Right cardiac atrium (tissue), 5 donors: ENCODE measurements at regions not wholly inside any gene's neighbourhood (a gene's known extent, or its start where the extent isn't known, plus 50 kb on each side); places are given as distances from the start of the nearest gene placed in this dataset.

Experiments used
- ATAC-seq, 2 donors: fragments of 200-7000 bp; cut with Tn5 transposase; one replicate each; pipeline versions ENCODE4 v1.8.0 to v1.9.1; 2020; ENCODE audit warnings: moderate library complexity in 2 of 2, mild to moderate bottlenecking in 1 of 2
- DNase-seq, 3 donors: peaks; one replicate each; pipeline ENCODE4 v3.0.0-alpha.2; 2020
- H3K27ac ChIP-seq: one replicate; pipeline ENCODE4 v1.5.1; 2013; ENCODE audit warnings: mild to moderate bottlenecking, low read length, control low read depth, moderate library complexity
- H3K27me3 ChIP-seq: one replicate; pipeline ENCODE4 v1.6.1; 2013; ENCODE audit not compliant: control insufficient read depth, insufficient read depth
- H3K4me1 ChIP-seq: one replicate; pipeline ENCODE4 v1.6.1; 2013; ENCODE audit warnings: low read length; ENCODE audit not compliant: control insufficient read depth, insufficient read depth
- H3K4me3 ChIP-seq: one replicate; pipeline ENCODE4 v1.5.1; 2013; ENCODE audit warnings: low read length, control low read depth
- H3K9me3 ChIP-seq: one replicate; pipeline ENCODE4 v1.6.1; 2013; ENCODE audit warnings: low read length; ENCODE audit not compliant: control insufficient read depth
- WGBS: extraction: QIAGEN DNeasy Blood & Tissue Kit; methylation state at CpG from one replicate; pipeline ENCODE4 v1.1.7; 2013; 5-methylcytosine and 5-hydroxymethylcytosine counted together
- intact Hi-C, 4 donors: fragments of 100-400 bp; cut with DNase I; formaldehyde crosslinking; loops; one replicate each; pipeline versions ENCODE4 v1.11.0 to v1.14.0; 2022 to 2023
- donor health status: healthy with polysubstance abuse.
- donor health status: DM: no; HTN: yes; CAD: no.
- donor health status: DM: no; HTN: no; CAD: no.
- donor health status: DM: no; HTN: yes; CAD: no; lungs with severe emphysema.
- donor health status: DM: yes; HTN: yes; CAD: no.

DNA sequence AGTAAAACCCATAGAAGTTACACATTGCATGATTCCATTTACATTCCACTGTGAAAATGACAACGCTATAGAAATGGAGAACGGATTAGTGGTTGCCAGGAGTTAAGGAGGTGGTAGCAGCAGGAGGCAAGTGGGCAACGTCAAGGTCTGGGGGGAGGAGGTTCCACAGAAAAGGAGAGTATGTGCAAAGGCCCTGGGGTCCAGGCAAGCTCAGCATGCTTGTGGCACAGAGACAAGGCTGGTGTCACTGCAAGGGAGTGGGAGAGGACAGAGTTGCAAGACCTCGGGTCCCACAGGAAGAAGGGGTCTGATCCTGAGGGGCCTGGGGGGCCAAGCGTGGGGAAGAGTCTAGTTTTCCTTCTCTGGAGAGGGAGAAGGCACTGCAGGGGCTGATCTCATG is 240.8 kb downstream of the MN1 start:
- intact Hi-C loops: no loop called here
- Histone ChIP-seq H3K4me1 (no peaks in the 10 kb centered on the region), H3K27ac (no peak overlapping the region), H3K4me3 (no peak overlapping the region), H3K9me3 (no peaks in the 10 kb centered on the region), H3K27me3 (no peaks in the 10 kb centered on the region)
- DNase-seq (no peak), ATAC-seq (no peak)
- 85% methylated on average over 5 of the region's 5 CpGs for WGBS

DNA sequence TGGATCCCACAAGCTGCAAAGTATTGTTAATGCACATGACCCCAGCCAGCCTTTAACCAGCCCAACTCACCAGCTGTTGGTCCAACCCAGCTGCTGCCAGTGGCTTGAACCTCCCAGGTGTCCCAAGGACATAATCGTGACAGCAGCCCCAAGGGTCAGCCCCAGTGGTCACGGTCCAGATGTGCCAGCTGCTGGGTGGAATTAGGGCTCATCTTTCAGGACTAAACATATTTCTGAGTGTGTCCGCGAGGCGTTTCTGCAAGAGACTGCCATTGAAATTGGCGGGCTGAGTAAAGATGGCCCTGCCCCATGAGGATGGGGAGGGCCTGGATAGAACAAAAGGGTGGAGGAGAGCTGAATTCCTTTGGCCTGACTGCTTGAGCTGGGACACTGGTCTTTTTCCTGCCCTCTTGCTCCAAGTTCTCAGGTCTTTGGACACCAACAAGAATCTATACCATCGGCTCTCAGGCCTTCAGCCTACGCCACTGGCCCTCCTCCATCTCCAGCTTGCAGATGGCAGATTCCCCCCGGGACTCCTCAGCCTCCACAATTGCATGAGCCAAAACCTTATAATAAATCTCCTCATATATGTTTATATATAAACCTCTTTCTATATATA is 240.2 kb downstream of the MN1 start:
- WGBS: 60% methylated on average over 9 of the region's 9 CpGs
- no peaks in the 10 kb centered on the region for H3K9me3 ChIP-seq
- ATAC-seq: peak in 1 of 2 donors; percentile 69
- no peak for DNase-seq
- no peak overlapping the region for H3K4me3 ChIP-seq
- intact Hi-C loops: no loop called here
- no peak overlapping the region for H3K27ac ChIP-seq
- no peaks in the 10 kb centered on the region for H3K27me3 ChIP-seq
- H3K4me1 ChIP-seq: no peaks in the 10 kb centered on the region

DNA sequence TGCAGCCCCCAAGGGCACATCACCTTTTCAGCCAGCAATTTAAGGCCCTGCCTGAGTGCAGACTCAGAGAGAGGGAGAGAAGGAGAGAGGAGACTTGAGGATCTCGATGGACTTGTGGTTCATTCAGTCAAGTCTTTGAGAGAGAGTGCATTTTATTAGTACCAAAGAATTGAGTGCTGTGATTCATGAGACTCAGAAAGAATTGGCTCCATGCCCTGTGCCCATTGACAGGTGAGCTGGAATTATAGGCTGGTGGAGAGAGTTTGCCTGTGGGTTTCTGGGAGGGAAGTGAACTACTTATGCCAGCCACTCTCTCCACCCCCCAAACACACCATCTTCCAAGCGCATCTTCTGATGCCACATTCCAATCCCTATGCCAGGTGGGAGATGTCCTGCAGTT is 236.8 kb downstream of the MN1 start:
- H3K9me3 ChIP-seq: no peaks in the 10 kb centered on the region
- H3K4me3 ChIP-seq: no peak overlapping the region
- intact Hi-C loops: no loop called here
- H3K4me1 ChIP-seq: no peaks in the 10 kb centered on the region
- no peaks in the 10 kb centered on the region for H3K27me3 ChIP-seq
- ATAC-seq (no peak), DNase-seq (no peak)
- H3K27ac ChIP-seq: no peak overlapping the region
- WGBS: 97% methylated on average over 2 of the region's 2 CpGs

DNA sequence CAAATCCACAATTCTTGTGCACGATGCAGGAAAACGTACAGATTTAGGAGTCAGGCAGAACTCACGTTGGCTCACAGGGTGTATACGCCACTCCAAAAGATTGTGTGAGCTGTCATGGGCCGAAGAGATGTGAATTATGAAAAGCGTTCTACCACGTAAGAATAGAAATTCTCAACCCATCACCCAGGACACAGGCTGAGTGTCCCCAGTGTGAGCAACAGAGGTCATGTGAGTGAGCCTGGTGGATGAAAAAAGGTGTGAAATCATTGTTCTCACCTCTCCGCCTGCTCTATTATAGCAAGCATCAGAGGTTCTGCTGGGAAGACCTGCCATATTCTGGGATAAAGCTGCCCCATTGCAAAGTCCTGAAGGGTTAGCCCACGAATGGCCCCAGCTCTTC is 235.0 kb downstream of the MN1 start:
- no peak overlapping the region for H3K27ac ChIP-seq
- no peak for ATAC-seq
- no peaks in the 10 kb centered on the region for H3K4me1 ChIP-seq
- no peaks in the 10 kb centered on the region for H3K27me3 ChIP-seq
- H3K4me3 ChIP-seq: no peak overlapping the region
- intact Hi-C loops: no loop called here
- no peaks in the 10 kb centered on the region for H3K9me3 ChIP-seq
- 90% methylated on average over 9 of the region's 9 CpGs for WGBS
- no peak for DNase-seq

DNA sequence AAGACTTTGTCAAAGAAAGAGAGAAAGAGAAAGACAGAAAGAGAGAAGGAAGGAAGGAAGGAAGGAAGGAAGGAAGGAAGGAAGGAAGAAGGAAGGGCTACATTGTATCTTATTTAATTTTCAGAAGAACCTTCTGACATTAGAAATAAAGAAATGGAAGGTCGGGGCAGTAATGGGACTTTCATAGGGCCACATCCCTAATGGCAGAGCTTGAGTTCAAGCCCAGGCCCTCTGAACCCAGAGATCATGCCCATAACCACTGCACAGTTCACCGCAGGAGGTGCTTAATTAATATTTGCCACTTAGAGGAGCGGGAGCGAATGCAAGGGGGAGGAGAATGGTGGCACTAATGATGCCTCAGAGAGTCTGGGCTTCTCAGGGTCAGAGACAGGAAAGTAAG is 233.3 kb downstream of the MN1 start:
- Histone ChIP-seq H3K27ac (no peak overlapping the region), H3K27me3 (no peaks in the 10 kb centered on the region), H3K4me1 (no peaks in the 10 kb centered on the region), H3K4me3 (no peak overlapping the region), H3K9me3 (peaks cover 2% of the 10 kb centered on the region)
- ATAC-seq (no peak), DNase-seq (no peak)
- 90% methylated on average over 4 of the region's 4 CpGs for WGBS
- intact Hi-C loops: no loop called here

DNA sequence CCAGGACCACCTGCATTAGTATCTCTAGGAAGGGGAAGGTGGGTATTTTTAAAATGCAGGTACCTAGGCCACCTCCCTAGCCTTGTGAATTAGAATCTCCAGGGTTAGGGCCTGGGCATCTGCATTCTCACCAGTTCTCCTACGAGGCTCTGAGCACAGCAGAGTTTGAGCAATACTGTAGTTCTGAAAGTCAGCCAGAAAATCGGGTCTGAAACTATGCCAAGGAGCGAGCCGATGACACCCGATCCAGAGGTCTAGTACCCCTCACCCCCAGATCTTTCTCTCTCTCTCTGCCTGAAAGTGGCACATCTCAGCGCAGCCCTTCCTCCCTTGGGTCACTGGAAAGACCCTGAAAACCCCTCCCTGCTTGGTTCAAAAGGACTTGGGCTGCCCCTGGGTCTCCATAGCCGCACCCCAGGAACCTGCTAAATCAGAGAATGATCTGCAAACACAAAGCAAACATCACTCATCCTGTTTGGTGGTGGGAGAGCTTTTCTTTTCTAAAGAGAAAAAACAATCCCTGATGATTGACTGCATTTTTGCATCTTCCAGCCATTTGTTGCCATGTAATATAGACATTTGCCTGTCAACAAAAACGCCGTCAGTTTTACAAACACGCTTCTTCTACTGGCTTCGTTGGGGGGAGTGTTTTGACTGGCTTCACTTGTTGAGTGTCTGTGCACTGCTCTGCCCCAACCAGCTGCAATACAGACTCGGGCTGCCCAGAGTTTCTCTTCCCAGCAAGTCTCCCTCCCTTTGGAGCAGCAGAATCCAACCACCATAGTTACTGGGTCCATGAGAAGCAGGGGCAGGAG is 229.9 kb downstream of the MN1 start:
- no peaks in the 10 kb centered on the region for H3K4me1 ChIP-seq
- intact Hi-C loops: no loop called here
- H3K9me3 ChIP-seq: peaks cover 2% of the 10 kb centered on the region
- no peaks in the 10 kb centered on the region for H3K27me3 ChIP-seq
- ATAC-seq (no peak), DNase-seq (no peak)
- H3K27ac ChIP-seq: no peak overlapping the region
- WGBS: 54% methylated on average over 12 of the region's 12 CpGs
- H3K4me3 ChIP-seq: no peak overlapping the region

DNA sequence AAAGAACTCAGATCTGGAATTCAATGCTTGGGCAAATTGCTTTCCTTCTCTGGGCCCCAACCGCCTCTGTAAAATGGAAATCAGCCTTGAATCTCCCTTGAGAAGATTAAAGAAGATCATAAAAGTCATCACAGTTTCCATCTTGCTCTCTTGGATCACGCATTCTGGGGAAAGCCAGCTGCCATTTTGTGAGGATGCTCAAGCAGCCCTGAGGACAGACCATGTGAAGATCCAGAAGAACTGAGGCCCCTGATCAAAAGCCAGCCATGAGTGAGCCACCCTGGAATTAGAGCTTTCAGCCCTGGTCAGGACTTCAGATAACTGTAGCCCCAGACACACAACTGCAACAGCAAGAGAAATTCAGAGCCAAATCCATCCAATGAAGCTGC is 229.3 kb downstream of the MN1 start:
- H3K27me3 ChIP-seq: no peaks in the 10 kb centered on the region
- intact Hi-C loops: no loop called here
- H3K9me3 ChIP-seq: peaks cover 2% of the 10 kb centered on the region
- WGBS: 97% methylated on average over 2 of the region's 2 CpGs
- H3K4me1 ChIP-seq: no peaks in the 10 kb centered on the region
- no peak for DNase-seq
- H3K27ac ChIP-seq: no peak overlapping the region
- no peak for ATAC-seq
- no peak overlapping the region for H3K4me3 ChIP-seq

DNA sequence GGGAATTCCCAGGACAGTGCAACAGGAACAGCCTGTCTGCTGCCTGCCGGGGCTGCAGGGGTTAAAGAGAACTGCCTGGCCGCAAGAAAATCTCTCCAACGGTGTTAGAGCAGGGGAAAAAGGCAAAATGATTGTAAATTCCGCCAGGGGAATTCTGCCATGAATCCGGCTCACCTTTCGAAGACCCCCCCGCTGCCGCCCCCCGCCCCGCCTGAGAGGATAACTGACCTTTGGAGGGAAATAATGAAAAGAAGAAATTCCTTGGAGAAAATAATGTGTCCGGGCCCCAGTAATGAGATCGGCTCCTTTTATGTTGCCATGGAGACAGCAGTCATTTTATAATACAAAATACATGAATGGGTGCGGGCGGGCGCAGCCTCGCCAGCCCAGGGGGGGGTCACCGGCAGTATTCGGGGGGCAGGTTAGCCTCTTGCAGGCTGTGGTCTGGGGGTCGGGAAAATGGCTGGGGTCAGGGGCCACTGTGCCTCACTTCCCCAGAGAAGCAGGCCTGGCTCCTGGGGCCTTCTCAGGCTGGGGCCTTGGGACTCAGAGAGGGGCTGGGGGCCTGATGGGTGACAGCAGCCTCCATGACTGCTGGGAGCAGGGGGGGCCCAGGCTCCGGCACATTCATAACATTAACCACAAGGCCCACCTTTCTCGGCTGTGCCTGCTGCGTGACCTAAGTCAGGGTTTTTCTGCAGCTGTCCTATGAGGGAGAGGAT is 228.1 kb downstream of the MN1 start:
- ATAC-seq: no peak
- intact Hi-C loops: no loop called here
- WGBS: 34% methylated on average over 22 of the region's 22 CpGs
- Histone ChIP-seq H3K4me1 (no peaks in the 10 kb centered on the region), H3K27me3 (no peaks in the 10 kb centered on the region), H3K27ac (no peak overlapping the region), H3K9me3 (peaks cover 2% of the 10 kb centered on the region), H3K4me3 (no peak overlapping the region)
- no peak for DNase-seq

DNA sequence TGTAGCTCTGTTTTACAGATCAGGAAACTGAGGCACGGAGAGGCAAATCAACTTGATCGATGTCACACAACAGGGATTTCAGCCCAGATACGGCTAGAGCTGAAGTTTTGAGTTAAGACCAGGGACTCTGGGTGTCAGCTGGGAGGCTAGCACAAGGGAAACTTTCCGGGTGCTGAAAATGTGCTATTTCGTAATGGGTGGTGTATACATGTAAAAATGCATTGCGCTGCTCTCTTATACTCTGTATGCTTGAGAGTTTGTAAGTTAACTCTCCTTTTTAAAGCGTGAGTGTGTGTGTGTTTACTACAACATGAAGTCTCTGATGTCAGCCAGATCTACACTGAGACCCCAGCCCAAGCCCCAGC is 227.6 kb downstream of the MN1 start:
- Histone ChIP-seq H3K4me1 (no peaks in the 10 kb centered on the region), H3K4me3 (no peak overlapping the region), H3K27ac (no peak overlapping the region), H3K9me3 (peaks cover 2% of the 10 kb centered on the region), H3K27me3 (no peaks in the 10 kb centered on the region)
- intact Hi-C loops: no loop called here
- 84% methylated on average over 7 of the region's 7 CpGs for WGBS
- DNase-seq (no peak), ATAC-seq (no peak)

DNA sequence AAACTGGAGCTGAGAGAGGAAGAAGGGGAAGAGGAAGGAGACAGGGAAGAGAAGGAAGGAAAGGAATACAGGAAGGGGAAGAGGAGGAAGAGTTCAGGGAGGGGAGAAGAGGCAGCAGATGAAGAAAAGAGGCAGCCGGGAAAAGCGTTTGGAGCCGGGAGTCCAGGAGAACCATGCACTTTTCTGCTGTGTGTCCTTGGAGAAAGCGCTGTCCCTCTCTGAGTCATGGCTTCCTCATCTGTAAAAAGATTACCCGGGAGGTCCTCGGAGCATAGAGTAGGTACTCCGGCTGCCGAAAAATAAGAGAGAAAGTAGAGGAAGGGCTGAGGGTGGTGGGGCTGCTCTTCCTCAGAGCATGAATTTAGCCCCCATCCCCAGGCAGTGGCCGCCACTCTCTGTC is 226.9 kb downstream of the MN1 start:
- ATAC-seq (no peak), DNase-seq (no peak)
- H3K4me3 ChIP-seq: no peak overlapping the region
- H3K27me3 ChIP-seq: no peaks in the 10 kb centered on the region
- H3K4me1 ChIP-seq: no peaks in the 10 kb centered on the region
- peaks cover 2% of the 10 kb centered on the region for H3K9me3 ChIP-seq
- 83% methylated on average over 9 of the region's 9 CpGs for WGBS
- intact Hi-C loops: no loop called here
- H3K27ac ChIP-seq: no peak overlapping the region

DNA sequence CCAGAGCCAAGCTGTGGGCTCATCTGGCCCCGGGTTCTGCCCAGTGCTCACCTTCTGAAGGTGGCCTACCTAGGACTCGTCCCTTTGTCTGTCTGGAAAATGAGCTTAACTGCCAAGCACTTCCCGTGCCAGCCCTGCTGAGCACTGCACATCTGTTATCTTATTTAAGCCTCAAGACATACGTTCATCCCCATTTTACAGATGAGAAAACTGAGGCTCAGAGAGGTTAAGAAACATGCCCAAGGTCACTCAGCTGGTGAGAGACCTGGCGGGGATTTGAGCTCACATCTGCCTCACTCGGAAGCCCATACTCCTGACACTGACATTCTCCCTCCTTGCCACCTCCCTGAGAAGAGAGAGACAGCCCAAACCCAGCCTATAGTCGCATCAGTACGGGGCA is 226.2 kb downstream of the MN1 start:
- intact Hi-C loops: no loop called here
- Histone ChIP-seq H3K27ac (no peak overlapping the region), H3K4me1 (no peaks in the 10 kb centered on the region), H3K9me3 (peaks cover 2% of the 10 kb centered on the region), H3K27me3 (no peaks in the 10 kb centered on the region), H3K4me3 (no peak overlapping the region)
- 86% methylated on average over 8 of the region's 8 CpGs for WGBS
- no peak for DNase-seq
- no peak for ATAC-seq
